ENCODE measurements at regions not wholly inside any gene's neighbourhood (a gene's known extent, or its start where the extent isn't known, plus 50 kb on each side); places are given as distances from the start of the nearest gene placed in this dataset.

DNA sequence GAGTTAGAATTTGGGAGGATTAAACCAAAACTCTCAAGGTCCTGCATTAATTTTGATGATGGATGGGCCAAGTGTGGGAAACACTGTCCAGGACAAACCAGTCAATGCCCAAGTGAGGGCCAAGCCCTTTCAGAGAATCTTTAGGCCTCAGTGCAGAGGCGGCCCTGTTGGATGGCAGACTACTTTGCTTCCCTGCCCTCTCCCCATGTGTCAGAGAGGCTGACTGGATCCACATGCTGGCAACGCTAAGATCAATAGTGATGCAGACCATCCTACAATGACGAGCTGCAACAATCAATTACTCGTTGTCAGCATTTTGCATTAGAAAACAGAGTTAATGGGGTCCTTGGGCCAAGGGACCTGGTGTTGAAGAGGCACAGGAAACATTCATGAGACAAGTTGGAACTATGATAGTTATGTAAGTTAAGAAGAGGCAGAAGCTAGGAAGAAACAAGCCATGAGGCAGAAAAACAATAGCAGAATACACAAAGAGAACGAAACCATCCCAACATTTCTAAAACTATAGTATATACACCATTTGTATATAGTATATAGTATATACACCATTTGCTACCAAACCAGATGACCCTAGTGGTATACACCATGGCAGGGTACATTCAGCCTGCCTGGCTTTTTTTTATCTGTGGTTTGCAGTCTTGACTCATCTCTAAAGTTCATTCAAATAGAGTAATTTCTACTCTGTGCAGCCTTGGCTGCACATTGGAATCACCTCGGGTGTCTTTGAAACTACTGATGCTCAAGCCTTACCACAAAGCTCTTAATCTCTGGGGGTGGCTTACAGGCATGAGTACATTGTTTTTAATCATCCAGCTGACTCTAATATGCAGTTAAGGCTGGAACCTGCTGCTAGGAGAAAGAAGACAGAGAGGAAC, 147.7 kb upstream of the GYPA start:
- intact Hi-C loops (cut with DNase I) = no loop called here
- Histone ChIP-seq H3K4me3 (no peak overlapping the region), H3K36me3 (no peaks in the 10 kb centered on the region), H3K9me3 (no peaks in the 10 kb centered on the region), H3K4me1 (ENCODE audit: insufficient read depth) (no peaks in the 10 kb centered on the region), H3K27ac (no peak overlapping the region), H3K27me3 (no peaks in the 10 kb centered on the region)
- no peak for DNase-seq
- WGBS, 3 donors = 91 to 93% (median 91%) methylated on average over 6 of the region's 6 CpGs
- TF ChIP-seq POLR2A (IDR thresholded peaks at IDR 0.05) (no peak), EP300 (IDR thresholded peaks at IDR 0.05) (no peak)
- TF ChIP-seq, protein P1, sequence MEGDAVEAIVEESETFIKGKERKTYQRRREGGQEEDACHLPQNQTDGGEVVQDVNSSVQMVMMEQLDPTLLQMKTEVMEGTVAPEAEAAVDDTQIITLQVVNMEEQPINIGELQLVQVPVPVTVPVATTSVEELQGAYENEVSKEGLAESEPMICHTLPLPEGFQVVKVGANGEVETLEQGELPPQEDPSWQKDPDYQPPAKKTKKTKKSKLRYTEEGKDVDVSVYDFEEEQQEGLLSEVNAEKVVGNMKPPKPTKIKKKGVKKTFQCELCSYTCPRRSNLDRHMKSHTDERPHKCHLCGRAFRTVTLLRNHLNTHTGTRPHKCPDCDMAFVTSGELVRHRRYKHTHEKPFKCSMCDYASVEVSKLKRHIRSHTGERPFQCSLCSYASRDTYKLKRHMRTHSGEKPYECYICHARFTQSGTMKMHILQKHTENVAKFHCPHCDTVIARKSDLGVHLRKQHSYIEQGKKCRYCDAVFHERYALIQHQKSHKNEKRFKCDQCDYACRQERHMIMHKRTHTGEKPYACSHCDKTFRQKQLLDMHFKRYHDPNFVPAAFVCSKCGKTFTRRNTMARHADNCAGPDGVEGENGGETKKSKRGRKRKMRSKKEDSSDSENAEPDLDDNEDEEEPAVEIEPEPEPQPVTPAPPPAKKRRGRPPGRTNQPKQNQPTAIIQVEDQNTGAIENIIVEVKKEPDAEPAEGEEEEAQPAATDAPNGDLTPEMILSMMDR (IDR thresholded peaks at IDR 0.05) = no peak

DNA sequence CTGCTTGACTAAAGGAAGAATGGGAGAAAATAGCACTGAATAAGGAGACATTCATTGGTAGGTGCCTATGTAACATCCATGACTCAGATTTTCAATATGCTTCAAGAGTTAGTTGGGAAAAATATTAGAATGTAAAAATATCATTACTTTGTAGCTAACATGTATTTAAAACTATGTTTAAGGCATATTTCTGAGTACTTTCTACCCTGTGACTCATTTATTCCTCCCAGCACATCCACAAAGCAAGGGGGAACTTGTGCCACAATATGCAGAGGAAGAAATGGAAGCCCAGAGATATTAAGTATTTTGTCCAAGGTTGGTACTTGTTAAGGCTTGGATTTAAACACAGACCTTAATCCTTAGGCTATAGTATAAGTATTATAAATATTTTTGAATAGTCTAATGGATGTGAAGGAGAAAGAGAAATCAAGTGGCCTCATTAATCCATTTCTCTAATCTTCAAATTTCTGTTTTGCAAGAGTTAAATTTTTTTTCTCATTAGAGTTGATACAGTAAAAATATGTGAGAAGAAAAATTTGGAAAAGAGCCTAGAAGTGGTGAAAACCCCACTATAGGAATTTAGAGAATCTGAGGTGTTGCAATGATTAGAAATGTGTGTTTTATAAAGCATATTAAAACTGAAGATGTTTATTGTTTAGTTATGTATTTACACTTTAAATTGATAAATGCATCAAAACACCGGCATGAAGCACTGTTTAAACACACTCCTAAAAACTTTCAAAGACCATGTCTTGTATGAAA, 149.3 kb upstream of the GYPA start:
- no peak for DNase-seq
- Histone ChIP-seq H3K4me1 (ENCODE audit: insufficient read depth) (no peaks in the 10 kb centered on the region), H3K27me3 (no peaks in the 10 kb centered on the region), H3K27ac (no peak overlapping the region), H3K4me3 (no peak overlapping the region), H3K9me3 (no peaks in the 10 kb centered on the region), H3K36me3 (no peaks in the 10 kb centered on the region)
- TF ChIP-seq, protein P1 (IDR thresholded peaks at IDR 0.05) = no peak
- TF ChIP-seq EP300 (IDR thresholded peaks at IDR 0.05) (no peak), POLR2A (IDR thresholded peaks at IDR 0.05) (no peak)
- intact Hi-C loops (cut with DNase I) = no loop called here
- 6 to 33% (median 14%) methylated on average over 1 of the region's 1 CpG for WGBS, 3 donors

- TF ChIP-seq, protein P1 (IDR thresholded peaks at IDR 0.05) = no peak
- TF ChIP-seq EP300 (IDR thresholded peaks at IDR 0.05) (no peak), POLR2A (IDR thresholded peaks at IDR 0.05) (no peak)
- Histone ChIP-seq H3K9me3 (no peaks in the 10 kb centered on the region), H3K27me3 (no peaks in the 10 kb centered on the region), H3K27ac (no peak overlapping the region), H3K36me3 (no peaks in the 10 kb centered on the region), H3K4me1 (ENCODE audit: insufficient read depth) (no peaks in the 10 kb centered on the region), H3K4me3 (no peak overlapping the region)
- no peak for DNase-seq
- intact Hi-C loops (cut with DNase I) = no loop called here
- WGBS, 3 donors = 30 to 66% (median 53%) methylated on average over 4 of the region's 4 CpGs
Measured at GRCh38 chr4:144291164-144291563, 150.6 kb upstream of the GYPA start.

- Histone ChIP-seq H3K36me3 (no peaks in the 10 kb centered on the region), H3K4me1 (ENCODE audit: insufficient read depth) (no peaks in the 10 kb centered on the region), H3K27ac (no peak overlapping the region), H3K4me3 (no peak overlapping the region), H3K9me3 (no peaks in the 10 kb centered on the region), H3K27me3 (no peaks in the 10 kb centered on the region)
- intact Hi-C loops (cut with DNase I) = no loop called here
- TF ChIP-seq EP300 (IDR thresholded peaks at IDR 0.05) (no peak), POLR2A (IDR thresholded peaks at IDR 0.05) (no peak)
- TF ChIP-seq, protein P1 (IDR thresholded peaks at IDR 0.05) = no peak
- 5 to 36% (median 10%) methylated on average over 1 of the region's 1 CpG for WGBS, 3 donors
- no peak for DNase-seq
Measured at GRCh38 chr4:144294211-144294610, 153.7 kb upstream of the GYPA start.

All from ovary (tissue), 7 donors.